Thymus (tissue), 11 donors: ENCODE measurements at regions not wholly inside any gene's neighbourhood (a gene's known extent, or its start where the extent isn't known, plus 50 kb on each side); places are given as distances from the start of the nearest gene placed in this dataset.

Experiments
- DNase-seq, 9 donors: peaks; one replicate each; pipeline ENCODE4 v3.0.0-alpha.2; 2013; ENCODE audit warnings: low spot score in 9 of 9, low read depth in 6 of 9, missing footprints in 1 of 9
- H3K27ac ChIP-seq, 2 donors: one replicate each; pipeline ENCODE4 v1.5.1; 2013; ENCODE audit warnings: control low read depth in 1 of 2, low read depth in 1 of 2, low read length in 1 of 2, mild to moderate bottlenecking in 1 of 2, moderate library complexity in 1 of 2
- H3K27me3 ChIP-seq, 2 donors: one replicate each; pipeline ENCODE4 v1.5.1; 2013; ENCODE audit warnings: low read length in 1 of 2; ENCODE audit not compliant: control insufficient read depth in 2 of 2, insufficient read depth in 1 of 2
- H3K36me3 ChIP-seq, 2 donors: one replicate each; pipeline ENCODE4 v1.5.1; 2013; ENCODE audit warnings: low read length in 1 of 2, mild to moderate bottlenecking in 1 of 2, moderate library complexity in 1 of 2; ENCODE audit not compliant: control insufficient read depth in 2 of 2, insufficient read depth in 2 of 2
- H3K4me1 ChIP-seq, 2 donors: one replicate each; pipeline ENCODE4 v1.5.1; 2013; ENCODE audit warnings: low read length in 2 of 2; ENCODE audit not compliant: control insufficient read depth in 2 of 2, insufficient read depth in 2 of 2
- H3K4me3 ChIP-seq, 2 donors: one replicate each; pipeline ENCODE4 v1.5.1; 2013; ENCODE audit warnings: low read length in 2 of 2, control low read depth in 1 of 2, mild to moderate bottlenecking in 1 of 2
- H3K9me3 ChIP-seq, 2 donors: one replicate each; pipeline ENCODE4 v1.5.1; 2013; ENCODE audit warnings: low read length in 1 of 2, mild to moderate bottlenecking in 1 of 2; ENCODE audit not compliant: control insufficient read depth in 2 of 2, insufficient read depth in 1 of 2
- WGBS: extraction: QIAGEN DNeasy Blood & Tissue Kit; methylation state at CpG from one replicate; pipeline ENCODE4 v1.1.7; 2013; 5-methylcytosine and 5-hydroxymethylcytosine counted together
- donor health status: healthy.

DNA sequence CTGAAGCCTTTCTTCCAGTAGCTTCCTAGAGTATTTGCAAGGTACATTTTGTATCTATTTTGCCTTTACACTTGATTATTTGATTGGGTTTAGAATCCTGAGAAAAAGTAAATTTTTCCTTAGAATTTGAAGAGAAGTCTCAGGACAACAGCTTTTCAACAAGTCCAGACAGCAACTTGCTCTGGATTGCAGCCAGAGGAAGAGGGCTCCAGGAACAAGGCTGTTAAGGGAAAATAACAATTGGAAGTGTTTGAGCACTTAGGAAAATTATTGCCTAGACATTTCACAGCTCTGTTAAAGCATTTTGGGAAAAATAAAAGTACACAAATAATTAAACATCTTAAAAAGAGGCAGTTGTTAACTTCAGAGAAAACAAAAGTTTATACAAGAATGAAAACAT lies 58.3 kb upstream of the RAPGEF4 start:
- H3K36me3 ChIP-seq, result no peaks in the 10 kb centered on the region
- H3K4me1 ChIP-seq, result peaks cover 0 to 6% of the 10 kb centered on the region in 2 donors
- H3K27me3 ChIP-seq, result no peaks in the 10 kb centered on the region
- DNase-seq, result no peak
- H3K27ac ChIP-seq, result no peak overlapping the region
- H3K9me3 ChIP-seq, result peaks cover 0 to 5% of the 10 kb centered on the region in 2 donors
- no peak overlapping the region for H3K4me3 ChIP-seq

DNA sequence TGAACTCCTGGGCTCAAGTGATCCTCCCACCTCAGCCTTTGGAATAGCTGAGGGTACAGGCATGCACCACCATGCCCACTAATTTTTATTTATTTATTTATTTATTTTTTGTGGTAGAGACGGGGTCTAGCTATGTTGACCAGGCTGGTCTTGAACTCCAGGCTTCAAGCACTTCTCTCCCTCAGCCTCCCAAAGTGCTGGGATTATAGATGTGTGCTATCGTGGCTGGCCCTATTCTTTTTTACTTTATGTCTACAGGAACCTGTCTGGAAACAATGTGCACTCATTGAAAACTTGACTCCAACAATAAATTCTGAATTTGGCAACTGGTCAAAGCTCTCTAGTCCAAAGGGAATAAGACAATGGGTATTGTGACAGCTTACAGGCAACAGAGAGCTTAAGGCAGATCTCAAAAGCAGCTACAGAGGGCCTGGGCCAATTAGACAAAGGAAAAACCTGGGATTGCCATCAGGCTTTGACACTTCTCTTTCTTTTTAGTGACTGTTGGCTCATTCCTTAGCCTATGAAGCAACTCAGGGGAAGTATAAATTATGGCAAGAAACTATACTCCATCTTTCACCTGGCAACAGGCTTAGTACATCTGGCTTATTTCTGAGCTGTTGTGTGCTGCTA lies 55.1 kb upstream of the RAPGEF4 start:
- Histone ChIP-seq H3K4me3 (no peak overlapping the region), H3K36me3 (no peaks in the 10 kb centered on the region), H3K9me3 (peaks cover 0 to 8% of the 10 kb centered on the region in 2 donors), H3K4me1 (no peaks in the 10 kb centered on the region), H3K27me3 (no peaks in the 10 kb centered on the region), H3K27ac (no peak overlapping the region)
- no peak for DNase-seq
- 91% methylated on average over 2 of the region's 2 CpGs for WGBS

DNA sequence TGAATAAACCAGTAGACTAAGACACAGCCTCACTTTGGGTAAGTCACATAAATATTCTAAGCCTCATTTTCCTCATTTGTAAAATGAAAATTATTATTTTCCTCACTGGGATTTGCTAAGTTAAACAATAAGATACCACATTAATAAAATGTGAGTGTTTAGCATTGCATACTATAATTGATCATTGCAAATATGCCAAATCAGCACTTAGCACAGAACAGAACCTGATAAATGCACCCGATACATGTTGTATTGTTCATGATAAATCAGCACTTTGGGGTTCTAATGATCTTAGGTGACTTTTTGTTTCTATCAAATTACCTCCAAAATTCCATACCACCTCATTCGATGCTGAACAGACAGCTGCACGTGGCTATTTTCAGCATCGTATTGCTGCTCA lies 50.2 kb upstream of the RAPGEF4 start:
- H3K9me3 ChIP-seq, result peaks cover 0 to 8% of the 10 kb centered on the region in 2 donors
- WGBS, result 96% methylated on average over 4 of the region's 4 CpGs
- no peaks in the 10 kb centered on the region for H3K4me1 ChIP-seq
- no peaks in the 10 kb centered on the region for H3K36me3 ChIP-seq
- no peaks in the 10 kb centered on the region for H3K27me3 ChIP-seq
- H3K4me3 ChIP-seq, result no peak overlapping the region
- DNase-seq, result no peak
- H3K27ac ChIP-seq, result no peak overlapping the region
